Limb (tissue), 2 donors: ENCODE measurements at regions not wholly inside any gene's neighbourhood (a gene's known extent, or its start where the extent isn't known, plus 50 kb on each side); places are given as distances from the start of the nearest gene placed in this dataset.
"Not testable (repeated sequence)": the region's sequence is repeated elsewhere in the genome, so short reads cannot be mapped to it uniquely, and the experiment has no call there.

ENCODE experiments used
- DNase-seq, 2 donors: peaks; one replicate each; pipeline ENCODE4 v3.0.0-alpha.2; 2016; ENCODE audit errors: extremely low spot score in 2 of 2

DNA sequence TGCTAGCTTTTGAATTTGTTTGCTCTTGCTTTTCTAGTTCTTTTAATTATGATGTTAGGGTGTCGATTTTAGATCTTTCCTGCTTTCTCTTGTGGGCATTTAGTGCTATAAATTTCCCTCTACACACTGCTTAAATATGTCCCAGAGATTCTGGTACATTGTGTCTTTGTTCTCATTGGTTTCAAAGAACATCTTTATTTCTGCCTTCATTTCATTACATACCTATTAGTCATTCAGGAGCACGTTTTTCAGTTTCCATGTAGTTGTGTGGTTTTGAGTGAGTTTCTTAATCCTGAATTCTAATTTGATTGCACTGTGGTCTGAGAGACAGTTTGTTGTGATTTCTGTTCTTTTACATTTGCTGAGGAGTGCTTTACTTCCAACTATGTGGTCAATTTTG is 51.2 kb upstream of the MB21D2 start:
- DNase-seq: not testable (repeated sequence)

DNA sequence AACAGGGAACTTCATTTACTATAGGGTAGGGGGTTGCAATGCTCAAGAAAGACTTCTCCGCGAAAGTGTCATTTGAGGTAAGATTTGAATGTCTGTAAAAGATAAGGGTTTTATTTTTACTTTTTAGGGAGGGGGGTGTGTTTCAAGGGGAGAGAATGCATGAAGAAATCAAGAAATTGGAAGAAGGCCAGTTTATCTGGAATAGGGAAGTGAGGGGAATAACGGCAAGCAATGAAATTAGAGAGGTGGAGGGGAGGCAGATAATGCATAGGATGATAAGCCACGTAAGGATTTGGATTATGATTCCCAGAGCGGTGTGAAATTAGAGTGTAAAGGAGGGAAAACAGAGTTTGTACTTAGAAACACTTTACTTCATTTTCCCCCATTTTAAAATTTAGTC is 63.0 kb upstream of the MB21D2 start:
- DNase-seq: no peak

DNA sequence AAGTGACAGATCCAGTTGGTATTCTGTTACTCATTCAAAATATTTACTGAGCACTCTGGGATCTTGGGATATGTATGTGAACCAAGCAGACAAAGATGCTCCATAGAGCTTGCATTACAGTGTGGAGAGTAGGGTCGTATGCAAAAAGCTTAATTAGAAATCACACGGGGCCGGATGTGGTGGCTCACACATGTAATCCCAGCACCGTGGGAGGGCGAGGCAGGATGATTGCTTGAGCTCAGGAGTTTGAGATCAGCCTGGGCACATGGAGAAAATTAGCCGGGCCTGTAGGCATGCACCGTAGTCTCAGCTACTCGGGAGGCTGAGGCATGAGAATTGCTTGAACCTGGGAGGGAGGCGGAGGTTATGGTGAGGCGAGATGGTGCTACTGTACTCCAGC is 68.7 kb upstream of the MB21D2 start:
- DNase-seq: no peak

DNA sequence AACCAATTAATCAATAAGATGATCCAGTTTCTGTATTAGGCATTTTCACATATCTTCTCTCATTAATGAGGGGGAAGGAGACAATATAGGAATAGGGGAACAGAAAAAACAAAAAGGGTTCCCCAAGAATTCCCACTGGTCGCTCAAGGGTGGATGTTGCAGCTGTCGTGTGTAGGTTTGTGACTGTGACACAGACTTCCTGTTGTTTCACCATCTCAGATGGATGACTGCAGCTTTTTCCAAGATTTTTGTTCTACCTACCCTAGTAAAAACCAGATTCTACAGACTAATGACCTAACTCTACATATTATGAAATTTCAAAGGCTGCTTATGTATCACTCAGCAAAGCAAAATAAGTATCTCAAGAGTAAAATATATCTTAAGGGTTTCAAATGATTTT is 73.7 kb upstream of the MB21D2 start:
- DNase-seq: no peak

- DNase-seq: no peak
Measured at GRCh38 chr3:192992361-192992760, 74.7 kb upstream of the MB21D2 start.

- DNase-seq: no peak
Measured at GRCh38 chr3:192993411-192993810, 75.8 kb upstream of the MB21D2 start.

DNA sequence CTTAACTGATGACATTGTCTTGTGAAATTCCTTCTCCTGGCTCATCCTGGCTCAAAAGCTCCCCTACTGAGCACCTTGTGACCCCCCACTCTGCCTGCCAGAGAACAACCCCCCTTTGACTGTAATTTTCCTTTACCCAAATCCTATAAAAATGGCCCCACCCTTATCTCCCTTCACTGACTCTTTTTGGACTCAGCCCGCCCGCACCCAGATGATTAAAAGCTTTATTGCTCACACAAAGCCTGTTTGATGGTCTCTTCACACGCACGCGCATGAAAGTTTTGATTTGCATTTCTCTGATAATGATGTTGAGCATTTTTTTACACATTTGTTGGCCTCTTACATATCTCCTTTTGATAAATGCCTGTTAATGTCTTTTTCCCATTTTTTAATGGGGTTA is 83.5 kb upstream of the MB21D2 start:
- not testable (repeated sequence) for DNase-seq

DNA sequence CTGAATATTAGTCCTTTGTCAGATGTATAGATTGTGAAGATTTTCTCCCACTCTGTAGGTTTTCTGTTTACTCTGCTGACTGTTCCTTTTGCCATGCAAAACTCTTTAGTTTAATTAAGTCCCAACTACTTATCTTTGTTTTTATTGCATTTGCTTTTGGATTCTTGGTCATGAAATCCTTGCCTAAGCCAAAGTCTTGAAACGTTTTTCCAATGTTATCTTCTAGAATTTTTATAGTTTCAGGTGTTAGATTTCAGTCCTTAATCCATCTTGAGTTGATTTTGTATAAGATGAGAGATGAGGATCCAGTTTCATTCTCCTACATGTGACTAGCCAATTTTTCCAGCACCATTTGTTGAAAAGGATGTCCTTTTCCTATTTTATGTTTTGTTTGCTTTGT is 86.0 kb upstream of the MB21D2 start:
- not testable (repeated sequence) for DNase-seq

GRCh38 chr3:193008654-193009053 is 91.0 kb upstream of the MB21D2 start:
- DNase-seq: no peak

DNA sequence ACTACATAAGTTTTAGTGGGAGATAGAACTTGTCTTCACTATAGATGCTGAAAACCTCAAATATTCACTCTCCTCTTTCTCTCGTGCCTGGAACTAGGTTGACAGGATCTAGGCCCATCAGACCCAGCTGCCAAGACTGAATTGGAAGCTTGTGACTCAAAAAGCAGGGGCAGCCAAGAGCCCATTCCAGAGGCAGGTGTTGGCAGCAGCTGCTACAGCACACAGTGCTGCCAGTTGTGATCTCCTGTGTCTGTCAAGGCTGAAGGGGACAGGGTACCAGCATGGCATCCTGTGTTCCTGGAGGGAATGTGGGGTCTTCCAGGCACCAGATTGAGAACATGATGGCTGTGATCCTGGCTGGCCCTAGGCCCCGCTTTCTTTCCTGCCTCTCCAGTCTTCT is 92.5 kb upstream of the MB21D2 start:
- peak; percentile 35 to 43 for DNase-seq

DNA sequence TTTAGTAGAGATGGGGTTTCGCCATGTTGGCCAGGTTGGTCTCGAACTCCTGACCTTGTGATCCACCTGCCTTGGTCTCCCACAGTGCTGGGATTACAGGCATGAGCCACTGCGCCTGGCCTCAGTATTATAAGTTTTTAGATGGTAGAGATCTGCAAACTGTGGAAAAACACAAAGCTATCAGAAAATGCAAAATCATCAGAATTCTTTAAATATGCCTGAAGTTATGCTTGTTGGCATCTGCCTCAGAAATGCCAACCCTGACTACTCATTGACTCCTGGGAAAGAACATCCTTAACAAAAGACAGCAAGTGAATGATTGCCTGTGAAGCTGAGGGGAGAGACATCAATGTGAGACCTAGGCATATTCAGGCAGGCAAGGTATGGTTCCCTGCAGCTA is 94.3 kb upstream of the MB21D2 start:
- no peak for DNase-seq

DNA sequence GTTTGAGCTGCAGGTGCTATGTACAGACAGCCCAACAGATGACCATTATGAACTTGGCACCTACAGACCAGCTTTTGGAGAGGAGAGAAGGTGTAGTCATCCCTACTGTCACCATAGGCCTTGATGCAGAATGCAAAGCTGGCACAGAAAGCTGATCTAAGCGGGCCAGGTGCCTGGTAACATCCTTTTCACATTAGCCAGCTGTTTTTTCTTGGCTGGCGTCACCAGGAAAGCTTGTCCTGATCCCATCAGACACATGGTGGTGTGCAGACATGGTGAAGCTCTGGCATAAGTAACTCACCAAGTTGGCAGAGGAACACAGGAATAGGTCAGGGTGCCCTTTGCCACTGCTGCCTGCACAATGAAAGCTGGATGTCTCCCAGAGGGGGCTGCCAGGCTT is 97.2 kb upstream of the MB21D2 start:
- no peak for DNase-seq

DNA sequence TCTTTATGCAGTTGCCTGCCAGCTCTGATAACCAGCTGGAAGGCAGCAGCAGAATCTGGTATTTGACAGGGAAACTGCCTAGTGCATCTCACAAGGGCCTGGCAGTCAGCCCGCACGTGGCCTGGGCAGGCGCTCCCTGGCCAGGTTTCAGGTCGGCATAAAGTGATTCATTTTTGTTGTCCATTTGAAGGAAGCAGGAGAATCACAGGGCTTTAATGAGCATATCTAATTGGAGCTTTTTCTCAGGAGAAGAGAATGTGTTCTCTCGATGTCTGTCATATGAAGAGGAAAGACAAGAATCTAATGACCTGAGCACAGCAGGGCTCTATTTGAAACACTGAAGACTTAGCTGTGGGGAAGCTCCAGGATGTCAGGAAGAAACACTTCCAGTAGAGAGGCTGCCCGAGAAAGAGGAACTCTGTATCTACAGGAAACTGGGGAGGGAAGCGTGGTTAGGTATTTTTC is 98.8 kb upstream of the MB21D2 start:
- peak in 1 of 2 donors; percentile 43 for DNase-seq

DNA sequence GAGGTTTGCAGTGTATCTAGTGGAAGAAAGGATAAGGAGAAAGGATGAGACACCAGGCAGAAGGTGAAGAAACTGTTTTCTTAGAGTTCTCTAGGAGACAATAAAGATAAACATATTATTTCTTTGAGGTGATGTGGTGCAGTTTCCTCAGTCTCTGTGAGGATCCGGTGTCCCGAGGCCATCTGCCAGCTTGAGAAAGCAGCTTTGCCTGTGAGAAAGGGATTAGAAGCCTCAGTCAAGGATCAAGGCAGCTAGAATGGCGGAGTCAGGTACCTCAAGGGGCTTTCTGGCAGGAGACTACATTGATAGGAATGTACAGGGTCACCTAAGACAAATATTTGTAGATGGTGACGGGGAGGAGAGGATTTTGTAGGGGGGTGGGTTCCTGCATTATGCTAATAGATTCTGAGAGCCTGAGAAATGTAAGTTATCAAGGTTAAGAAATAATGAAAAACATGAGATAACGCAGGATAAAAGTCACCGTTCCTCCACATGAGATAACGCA is 103.9 kb upstream of the MB21D2 start:
- DNase-seq: no peak

DNA sequence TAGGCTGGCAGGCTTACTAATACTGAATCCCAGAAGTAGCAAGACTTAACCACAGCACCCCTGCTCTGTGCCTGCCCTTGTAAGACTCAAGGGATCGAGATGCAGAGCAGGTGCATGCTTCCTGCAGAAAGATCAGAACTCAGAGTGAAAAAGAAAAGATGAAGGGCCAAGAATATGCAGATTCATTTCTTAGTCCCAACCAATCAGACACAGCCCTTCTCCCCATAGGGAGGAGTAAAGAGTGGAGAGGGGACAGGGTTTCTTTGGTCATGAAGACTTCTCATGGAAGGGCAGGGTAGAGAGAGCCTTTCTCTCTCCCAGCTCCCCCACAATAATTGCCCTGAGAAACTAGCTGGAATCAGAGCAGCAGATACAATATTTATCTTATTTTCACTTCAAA is 105.6 kb upstream of the MB21D2 start:
- DNase-seq: no peak

DNA sequence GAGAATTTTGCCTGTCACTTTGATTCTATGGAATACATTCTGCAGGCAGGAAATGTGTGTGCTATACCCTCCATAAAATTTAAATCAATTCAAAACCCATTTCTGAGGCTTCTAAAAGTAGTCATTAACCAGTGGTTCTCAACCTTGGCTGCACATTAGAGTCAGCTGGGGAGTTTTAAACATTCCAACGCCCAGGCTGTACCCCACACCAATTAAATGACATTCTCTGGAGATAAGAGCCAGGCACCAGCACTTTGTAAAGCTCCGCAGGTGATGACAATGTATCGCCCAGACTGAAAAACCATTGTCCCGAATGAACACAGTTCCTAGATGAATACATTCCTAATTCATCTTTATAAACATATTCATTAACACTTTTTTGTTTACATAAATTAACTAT is 110.6 kb upstream of the MB21D2 start:
- DNase-seq: no peak

DNA sequence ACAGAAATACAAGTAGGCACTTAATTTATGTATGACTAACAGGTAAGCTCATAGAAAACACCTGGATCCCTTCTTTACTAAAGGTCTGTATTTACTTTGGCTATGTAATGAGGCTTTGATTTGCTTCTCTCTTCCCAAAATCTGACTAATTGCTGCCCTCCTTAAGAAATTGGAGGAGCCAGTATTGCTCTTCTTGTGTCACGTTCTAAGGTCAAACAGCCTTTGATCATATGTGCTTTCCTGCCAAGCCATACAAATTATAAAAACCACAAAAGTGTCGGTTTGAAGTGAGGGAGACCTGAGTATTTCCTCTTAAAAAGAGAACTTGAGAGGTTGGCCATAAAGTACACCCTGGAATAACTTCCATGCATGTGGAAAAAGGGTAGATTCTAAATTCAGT is 112.1 kb upstream of the MB21D2 start:
- no peak for DNase-seq

DNA sequence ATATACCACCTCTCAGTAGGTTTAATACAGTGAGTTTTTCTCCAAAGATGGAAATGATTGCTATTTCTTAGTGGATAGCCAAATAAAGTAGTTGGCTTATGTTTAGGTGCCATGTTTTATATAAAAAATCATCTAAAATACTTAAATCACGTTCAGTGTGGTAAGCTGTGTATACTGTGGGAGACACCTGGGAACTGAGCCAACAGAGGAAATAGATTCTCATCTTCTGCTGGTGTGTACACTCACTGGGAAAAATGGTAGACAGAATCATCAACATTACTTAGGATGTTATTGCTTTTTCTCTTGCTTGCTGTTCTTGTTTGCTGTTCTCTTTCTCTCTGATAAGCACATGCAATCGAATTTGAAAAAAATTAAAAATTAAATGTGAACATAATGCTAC is 112.6 kb upstream of the MB21D2 start:
- no peak for DNase-seq

GRCh38 chr3:193031911-193032310 is 114.3 kb upstream of the MB21D2 start:
- DNase-seq: no peak

DNA sequence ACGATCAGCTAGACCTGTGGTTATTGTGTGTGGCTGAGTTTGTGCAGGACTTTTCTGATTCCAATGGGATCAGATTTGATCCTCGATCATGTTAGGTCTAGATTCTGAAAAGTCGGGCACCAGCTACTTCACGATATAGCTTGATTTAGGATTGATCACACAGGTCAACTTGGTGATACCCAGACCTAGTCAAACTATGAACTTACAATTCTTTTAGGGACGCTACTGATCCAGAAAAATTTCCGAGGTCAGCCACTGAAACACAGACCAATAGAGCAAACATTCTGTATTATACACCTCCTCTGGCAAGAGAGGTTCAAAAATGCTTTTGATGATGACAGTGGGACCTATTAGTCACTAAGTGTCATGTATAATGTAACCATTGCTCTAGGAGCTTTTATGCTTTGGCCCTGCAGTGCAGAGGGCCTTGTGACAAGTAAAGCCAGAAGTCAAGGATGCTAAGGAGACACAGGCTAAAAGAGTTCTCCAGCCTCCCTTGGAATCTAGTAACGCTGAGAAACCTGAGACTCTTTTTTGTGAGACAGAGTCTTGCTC is 115.6 kb upstream of the MB21D2 start:
- DNase-seq: no peak

GRCh38 chr3:193037828-193038227 is 120.2 kb upstream of the MB21D2 start:
- not testable (repeated sequence) for DNase-seq

DNA sequence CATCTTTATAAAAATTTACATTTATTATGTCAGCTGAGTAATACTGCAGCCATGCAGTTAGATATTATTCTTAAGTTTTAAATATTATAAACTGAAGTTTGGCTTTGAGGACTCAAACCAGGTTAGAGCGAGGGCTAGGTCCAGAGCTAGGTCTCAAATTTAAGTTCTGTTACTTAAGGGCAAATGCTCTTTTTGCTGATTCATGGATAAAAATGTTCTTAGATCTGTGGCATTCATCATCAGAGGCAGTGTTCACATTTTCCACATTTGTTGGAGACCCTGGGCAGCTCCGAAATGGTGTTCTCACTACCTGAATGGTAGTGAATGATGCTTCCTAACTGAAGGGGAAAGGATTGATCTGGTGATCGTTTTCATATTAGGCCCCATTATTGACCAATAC is 121.4 kb upstream of the MB21D2 start:
- no peak for DNase-seq

DNA sequence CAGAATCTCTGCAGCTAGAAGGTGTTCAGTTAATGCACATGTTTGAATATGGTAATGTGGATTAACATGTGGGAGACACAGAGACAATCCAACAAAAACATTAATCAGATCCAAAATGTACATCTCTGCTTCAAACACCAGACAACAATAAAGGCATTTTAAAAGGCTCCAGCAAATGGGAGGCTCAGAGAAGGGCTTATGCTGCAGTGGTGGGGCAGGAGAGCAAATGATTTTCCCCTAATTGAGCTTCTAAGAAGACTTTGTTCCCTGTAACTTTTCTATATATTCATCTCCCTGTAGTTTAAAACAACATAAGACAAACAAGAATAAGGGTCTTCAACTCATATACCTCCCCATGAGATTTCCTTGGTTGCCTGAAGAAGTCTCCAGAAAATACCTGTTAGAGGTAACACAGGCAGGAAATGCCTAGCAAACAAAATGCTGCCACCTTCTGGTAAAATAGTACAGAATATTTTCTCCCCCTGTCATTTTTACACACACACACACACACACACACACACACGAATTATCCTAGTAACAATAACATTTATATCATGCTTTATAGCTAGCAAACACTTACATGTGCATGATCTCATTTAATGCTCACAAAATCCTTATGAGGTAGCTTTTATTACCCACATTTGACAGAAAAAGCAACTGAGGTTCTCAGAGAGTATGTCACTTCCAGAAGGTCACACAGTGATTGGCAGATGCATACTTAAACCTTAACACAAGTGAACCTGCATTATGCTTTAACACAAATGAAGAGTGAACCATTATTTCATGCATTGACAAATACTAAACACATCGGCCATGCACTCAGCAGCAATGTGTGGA is 123.4 kb upstream of the MB21D2 start:
- DNase-seq: no peak
